ENCODE measurements at regions not wholly inside any gene's neighbourhood (a gene's known extent, or its start where the extent isn't known, plus 50 kb on each side); places are given as distances from the start of the nearest gene placed in this dataset.
"Not testable (repeated sequence)": the region's sequence is repeated elsewhere in the genome, so short reads cannot be mapped to it uniquely, and the experiment has no call there.

DNA sequence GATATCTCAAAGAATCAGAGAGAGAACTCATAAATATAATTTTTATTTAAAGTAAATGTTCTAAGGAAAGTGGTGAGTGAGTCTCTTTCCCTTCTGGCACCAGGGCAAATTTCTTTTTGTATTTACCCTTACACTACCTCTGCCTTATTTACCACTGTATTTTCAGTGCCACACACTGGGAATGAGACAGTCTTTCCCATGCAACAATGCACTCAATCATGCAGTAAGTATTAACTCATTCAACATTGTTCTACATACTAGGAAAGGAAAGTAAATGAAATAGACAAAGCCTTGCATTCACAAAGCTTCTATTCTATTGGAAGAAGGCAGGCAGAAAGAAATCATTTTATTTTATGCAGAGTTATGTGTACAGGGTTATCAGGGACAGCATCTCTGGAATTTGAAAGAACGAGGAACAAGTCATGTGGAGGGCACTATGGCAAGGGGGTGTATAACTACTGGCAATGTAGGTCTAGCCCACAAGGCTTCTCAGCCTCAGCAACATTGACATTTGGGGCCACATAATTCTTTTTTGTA lies 129.8 kb upstream of the PRDX6 start:
- FAIRE-seq = no peak

DNA sequence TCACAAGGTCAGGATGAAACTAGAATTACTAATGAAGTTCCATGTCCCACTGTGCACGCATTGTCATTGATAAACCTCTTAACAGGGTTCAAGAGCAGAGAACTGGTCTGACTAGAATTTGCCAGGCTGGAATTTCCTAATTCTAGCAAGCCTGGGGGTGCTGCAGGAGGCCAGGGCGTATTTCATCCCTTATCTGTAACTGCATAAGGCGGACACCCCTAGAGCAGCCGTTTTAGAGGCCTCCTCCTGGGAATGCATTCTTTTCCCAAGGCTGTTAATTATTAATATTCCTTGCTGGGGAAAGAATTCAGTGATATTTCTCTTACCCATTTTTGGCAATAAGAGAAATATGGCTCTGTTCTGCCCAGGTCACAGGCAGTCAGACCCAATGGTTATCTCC lies 124.5 kb upstream of the PRDX6 start:
- not testable (repeated sequence) for FAIRE-seq

DNA sequence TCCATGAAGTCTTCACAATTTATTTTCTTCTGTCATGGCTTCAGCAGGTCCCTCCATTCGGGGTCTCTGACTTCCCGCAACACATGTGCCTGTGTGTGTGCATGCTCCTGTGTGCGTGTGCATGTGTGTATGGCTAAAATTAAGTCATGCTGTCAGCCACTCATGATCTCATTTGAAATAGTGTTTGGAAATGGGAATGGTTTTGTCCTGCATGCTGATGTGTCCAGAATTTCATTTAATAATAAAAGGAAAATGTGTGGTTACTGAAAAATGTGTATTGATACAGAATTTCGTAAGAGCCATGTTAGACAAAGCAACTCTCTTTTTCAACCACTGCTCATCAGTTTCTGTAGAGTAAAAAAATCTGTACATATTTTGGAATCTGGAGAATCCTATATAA lies 123.8 kb upstream of the PRDX6 start:
- FAIRE-seq = no peak

DNA sequence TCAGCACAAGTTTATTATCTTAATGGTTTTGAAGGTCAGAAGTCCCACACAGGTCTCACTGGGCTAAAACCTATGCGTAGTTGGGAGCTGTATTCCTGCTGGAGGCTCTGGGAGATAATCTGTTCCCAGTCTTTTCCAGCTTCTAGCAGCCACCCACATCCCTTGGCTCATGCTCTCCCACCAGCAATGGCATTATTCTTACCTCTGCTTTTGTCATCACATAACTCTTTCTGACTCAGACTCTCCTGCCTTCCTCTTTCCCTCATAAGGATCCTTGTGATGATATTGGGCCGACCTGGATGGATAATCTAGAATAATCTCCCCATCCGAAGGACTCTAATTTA lies 122.2 kb upstream of the PRDX6 start:
- FAIRE-seq = no peak

DNA sequence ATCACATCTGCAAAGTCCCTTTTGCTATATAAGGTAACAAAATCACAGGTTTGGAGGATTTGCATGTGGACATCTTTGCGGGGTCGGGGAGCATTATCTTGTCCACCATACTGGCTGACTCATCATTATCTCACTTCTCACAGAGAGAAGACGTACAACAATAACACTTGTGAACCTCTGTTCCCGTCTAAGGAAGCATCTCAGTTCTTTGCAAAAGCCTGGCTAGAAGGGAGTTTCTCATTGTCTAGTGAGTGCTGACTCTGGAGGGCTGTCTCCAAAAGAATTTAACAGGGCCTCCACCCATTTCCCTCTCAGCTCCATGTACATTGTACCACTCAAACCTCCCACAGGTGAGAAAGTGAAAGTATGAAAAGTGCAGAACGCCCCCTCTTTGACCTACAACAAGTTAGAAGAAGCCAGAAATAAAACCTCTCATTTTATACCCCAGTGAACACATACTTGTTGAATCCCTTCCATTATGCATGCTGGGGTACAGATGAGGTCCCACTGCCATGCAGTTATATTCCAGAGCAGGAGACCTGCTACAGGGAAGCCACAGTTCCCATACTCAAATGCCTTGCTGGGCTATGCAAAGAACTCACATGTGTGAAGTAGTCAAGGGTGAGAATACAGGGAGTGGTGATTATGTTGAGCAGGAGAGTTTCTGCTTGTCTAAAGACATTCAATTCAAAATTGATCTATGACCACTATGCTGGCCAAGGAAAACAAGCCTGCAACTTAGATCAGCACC lies 121.7 kb upstream of the PRDX6 start:
- FAIRE-seq = no peak

DNA sequence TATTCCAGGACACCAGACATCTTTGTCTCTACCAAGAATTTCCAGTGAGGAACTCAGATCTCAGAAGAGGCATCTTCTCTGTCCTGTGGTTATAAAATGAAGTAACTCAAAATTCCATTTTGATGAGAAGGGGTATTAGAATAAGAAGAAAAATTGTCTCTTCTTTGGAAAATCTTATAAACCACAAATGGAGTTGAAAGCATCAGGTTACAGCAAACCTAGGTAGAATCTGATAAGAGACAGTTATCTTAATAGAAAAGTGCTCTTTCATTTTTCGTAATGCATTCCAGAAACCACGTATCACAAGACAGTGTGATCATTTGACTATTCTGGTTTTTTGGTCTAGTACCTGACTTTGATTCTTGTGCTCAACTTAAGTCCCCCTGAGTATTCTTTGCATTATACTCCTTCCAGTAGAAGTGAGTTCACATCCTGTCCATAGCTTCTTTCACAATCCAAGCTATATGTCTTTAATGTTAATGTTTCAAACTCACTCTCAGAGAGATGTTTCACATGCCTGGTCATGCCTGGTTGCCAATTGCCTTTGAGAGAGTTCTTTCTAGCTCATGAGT lies 120.9 kb upstream of the PRDX6 start:
- FAIRE-seq = no peak

DNA sequence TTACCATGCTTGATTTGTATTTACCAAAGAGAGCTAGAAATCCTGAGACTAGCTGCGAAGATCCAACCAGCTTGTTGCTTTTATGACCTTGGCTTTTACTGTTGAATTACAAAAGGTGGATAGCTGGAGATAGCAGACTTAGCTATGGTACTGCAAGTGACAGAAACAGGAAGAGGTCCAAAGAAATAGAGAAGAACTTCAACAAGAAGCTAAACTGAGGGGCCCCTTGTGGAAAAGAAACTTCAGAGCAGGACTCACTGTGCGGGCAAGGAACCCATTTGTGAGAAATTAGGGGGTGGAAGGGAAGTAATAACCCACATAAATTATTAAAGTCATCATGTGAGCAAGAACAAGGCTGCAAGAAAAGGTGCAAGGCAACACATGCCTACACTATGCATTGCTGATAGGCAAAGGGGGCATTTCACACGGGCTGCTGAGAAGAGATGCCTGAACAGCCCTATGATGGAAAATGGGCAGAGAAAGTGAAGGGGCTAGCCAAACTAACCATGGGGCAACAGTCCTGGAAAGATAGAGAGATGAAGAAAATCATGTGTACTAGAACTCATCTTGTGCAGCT lies 116.6 kb upstream of the PRDX6 start:
- FAIRE-seq = no peak

DNA sequence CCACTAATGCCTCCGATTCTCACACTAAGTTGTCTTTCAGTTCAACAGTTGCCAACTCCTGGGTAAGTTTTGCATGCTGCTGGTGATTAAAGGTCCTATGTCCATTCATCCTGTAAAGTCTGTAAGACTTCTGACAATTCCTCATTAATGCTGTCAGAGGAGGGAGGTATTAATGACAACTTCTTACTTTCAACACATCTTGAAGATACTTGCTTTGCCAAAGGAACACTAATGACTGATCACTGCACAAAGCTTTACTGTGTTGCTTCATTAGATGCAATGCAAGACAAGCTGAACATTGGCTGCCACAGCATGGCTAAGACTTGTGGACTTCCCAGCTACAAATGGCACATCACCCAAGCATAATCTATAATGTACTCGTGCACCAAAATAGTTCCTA lies 114.6 kb upstream of the PRDX6 start:
- FAIRE-seq = no peak

DNA sequence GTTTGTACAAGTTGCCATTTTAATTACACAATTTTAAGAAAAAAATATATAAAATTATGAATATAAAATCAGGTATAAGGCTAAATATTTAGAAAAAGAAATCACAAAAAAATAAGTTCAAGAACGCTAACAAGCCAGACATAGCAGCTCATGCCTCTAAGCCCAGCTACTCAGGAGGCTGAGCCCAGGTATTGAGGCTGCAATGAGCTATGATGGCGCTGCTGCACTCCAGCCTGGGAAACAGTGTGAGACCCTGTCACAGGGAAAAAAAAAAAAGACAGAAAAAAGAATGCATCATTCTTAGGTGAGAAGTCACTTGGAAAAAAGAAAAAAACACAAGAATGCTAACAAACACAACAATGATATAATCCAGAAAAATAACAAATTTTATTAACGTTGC lies 112.3 kb upstream of the PRDX6 start:
- no peak for FAIRE-seq

DNA sequence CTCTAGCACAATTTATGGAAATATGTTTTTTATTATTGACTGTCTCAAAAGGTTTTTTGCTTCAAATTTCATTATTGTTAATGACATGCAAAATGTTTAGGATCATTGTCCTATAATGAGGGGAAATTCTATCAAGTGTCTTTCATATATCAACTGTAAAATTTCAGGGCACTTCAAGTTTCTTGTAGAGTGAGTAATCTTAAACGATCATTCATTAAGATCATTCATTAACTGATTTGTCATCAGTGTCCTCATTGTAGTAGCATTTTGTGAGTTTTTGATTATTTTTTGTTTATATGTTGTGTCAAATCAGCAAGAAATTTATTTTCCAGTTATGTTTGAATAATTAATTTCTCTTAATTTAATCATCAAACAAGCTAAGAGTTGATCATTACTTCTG lies 111.8 kb upstream of the PRDX6 start:
- no peak for FAIRE-seq

DNA sequence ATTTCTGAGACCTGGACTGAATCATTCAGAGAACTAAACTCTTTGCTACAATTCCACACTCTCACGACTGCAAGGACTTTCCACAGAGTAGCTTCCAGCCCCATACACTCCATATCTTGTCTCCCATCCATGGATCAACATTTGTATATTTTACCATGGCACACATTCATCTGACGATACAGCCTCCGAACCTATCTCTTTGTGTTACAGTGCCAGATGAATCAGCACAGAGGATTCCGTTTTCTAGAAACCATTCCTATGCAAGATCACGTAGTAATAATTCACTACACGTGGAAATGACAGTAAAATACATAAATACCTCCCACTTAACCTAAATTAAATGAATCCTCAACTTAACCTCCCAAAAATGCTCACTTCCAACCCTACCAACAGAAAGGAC lies 110.0 kb upstream of the PRDX6 start:
- FAIRE-seq = no peak

DNA sequence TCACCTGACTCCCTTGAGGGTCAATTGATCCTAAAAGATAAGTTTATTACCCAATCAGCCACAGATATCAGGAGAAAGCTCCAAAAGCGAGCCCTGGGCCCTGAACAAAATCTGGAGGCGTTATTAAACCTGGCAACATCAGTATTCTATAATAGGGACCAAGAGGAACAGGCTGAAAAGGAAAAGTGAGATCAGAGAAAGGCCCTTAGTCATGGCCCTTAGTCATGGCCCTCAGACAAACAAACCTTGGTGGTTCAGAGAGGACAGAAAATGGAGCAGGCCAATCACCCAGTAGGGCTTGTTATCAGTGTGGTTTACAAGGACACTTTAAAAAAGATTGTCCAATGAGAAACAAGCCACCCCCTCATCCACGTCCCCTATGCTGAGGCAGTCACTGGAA lies 106.5 kb upstream of the PRDX6 start:
- not testable (repeated sequence) for FAIRE-seq

DNA sequence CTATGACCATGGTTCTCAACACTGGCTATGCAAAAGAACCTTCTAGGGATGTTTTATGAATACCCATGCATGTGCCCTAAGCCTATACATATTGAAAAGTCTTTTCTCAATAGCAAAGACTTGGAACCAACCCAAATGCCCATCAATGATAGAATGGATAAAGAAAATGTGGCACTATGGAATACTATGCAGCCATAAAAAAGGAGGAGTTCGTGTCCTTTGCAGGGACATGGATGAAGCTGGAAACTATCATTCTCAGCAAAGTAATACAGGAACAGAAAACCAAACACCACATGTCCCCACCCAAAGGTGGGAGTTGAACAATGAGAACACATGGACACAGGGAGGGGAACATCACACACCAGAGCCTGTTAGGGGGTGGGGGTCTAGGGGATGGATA lies 101.1 kb upstream of the PRDX6 start:
- not testable (repeated sequence) for FAIRE-seq

DNA sequence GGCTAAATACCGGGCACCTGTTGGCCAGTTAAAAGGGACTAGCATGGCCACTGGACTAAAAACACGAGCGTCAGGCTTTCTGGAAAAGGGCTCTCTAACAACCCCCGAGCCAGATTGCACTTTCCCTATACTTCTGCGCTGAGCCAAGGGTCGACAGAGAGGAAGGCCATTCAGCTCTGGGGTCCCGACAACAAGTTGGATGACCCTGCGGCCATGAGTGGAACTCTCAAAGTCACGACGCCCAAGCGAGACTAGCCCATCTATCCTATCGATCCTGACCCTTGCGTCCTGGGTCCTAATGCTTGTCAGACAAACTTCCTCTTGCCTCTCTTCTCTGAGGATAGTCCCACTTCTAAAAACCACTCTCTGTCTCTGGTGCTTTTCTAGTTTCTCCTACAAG lies 99.9 kb upstream of the PRDX6 start:
- no peak for FAIRE-seq

DNA sequence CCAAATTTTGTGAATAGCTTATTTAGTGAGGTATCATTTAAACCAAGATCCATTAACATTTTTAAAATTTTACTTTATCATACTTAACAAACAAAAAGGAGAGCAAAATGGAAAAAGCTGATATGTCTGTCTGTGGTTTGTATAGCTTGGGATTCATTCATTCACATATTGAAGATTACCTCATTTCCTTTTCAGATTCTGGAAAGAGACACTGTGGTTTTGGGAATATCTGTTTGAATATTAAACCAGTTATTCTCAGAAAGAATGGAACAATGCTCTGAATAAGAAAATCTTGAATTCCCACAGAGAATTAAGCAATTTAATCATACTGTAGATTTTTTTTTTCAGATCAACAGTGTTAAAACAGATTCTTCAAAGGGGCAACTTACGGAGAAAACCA lies 93.8 kb upstream of the PRDX6 start:
- no peak for FAIRE-seq

DNA sequence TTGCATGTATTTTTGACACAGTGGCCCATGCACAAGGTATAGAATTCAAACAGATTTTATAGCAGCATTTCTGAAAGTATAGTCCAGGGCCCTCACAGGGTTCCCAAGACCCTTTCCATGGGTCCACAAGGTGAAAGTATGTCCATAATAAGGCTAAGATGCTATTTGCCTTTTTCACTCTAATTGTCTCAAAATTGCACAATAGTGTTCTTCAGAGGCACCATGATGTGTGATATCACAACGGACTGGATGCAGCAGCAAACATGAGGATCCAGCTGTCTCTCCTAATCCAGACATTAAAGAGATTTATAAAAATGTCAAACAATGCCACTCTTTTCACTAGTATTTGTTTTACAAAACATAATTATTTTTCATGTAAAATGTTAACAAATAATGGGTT lies 88.8 kb upstream of the PRDX6 start:
- FAIRE-seq = no peak

DNA sequence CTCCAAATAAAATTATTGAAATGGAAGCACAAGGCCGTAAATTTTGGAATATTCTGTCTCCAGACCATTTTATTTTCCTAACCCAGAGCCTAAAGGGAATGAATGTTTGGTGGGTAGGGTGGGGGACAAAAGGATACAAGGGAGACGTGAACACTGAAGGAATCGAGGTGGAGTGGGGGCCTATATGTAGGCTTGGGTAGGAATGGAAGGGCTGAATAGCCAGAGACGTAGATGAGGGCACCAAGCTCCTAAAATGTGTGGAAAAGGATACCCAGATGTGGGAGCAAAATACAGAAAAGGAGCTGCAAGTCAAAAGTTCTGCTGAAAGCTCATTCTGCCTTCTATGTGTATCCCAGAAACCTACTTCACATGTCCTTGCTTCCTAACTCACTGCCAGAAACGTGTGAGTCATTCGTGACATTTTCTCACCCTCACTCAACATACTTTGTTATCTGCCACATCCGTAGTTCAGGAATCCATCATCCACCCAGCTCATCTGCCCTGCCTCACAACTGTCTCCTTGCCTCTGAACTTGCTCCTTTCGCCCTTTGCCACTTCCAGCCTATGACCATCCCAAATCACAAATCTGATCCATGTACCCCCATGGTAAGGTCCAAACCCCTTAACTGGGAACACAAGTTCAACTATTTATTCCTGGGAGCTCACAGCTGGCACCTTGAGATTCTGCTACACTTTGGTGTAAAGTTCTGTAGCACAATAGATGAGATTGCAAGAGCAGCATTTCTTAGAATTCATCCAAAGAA lies 84.1 kb upstream of the PRDX6 start:
- FAIRE-seq = no peak

DNA sequence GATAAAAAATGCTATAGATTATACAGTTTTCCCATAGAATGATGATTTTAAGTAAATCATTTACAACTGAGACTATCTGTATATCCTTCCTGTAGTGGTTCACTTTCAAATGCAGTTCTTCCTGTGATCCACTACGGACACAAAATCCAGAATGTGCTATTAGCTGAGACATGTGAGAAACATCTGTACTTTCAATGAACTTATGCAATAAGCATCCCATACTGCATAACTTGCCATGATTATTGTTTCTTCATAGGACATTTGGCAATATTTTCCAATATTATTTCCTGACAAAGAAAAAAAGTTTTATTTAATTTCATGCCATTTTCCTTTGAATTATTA lies 83.5 kb upstream of the PRDX6 start:
- no peak for FAIRE-seq

DNA sequence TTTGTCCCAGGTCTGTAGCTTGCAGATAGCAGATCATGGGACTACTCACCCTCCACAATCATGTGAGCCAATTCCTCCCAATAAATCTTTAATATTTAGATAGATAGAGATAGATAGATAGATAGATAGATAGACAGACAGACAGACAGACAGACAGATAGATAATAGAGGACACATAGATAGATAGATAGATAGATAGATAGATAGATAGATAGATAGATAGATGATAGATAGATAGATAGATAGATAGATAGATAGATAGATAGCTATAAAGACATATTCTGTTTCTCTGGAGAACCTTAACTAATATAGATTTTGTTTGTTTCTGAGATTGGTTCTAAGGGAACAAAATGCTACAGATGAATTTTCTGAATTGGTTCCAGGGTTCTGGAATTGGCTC lies 82.3 kb upstream of the PRDX6 start:
- FAIRE-seq = not testable (repeated sequence)

DNA sequence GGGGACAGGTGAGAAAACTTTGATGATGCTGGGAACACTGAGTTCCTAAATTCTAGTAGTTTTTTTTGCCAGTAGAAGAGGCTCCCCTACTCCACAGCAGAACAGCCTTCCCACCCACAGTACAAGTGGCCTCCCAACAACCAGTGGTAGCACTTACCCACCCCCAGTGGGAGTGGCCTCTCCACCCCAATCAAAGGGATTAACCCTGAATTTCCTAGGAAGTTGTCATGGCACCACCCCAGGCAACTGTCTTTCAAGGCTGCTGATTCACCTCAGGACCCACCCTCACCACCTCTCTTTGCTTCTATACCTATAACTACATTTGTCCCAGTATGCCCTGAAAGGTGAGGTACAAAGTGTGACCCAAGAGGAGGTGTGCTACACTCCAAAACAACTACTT lies 81.4 kb upstream of the PRDX6 start:
- no peak for FAIRE-seq

DNA sequence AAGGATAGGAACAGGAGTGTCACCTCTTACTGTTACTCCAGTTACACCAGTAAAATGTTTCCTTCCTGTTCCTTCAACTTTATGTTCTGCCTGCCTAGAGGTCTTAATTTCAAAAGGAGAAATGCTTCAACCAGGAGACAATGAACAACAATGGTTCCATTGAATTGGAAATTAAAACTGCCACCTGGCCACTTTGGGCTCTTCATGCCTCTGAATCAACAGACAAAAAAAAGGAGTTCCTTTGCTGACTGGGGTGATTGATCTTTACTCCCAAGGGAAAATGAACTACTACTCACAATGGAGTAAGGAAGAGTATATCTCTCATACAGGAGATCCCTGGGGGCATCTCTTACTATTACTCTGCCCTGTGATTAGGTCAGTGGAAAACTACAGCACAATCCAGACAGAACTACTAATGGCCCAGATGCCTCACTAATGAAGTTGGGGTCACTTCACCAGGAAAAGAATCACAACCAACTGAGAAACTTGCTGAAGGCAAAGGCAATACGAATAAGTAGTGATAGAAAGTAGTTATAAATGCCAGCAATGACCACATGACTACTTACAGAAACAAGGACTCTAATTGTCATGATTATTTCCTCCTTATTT lies 76.6 kb upstream of the PRDX6 start:
- FAIRE-seq = no peak

DNA sequence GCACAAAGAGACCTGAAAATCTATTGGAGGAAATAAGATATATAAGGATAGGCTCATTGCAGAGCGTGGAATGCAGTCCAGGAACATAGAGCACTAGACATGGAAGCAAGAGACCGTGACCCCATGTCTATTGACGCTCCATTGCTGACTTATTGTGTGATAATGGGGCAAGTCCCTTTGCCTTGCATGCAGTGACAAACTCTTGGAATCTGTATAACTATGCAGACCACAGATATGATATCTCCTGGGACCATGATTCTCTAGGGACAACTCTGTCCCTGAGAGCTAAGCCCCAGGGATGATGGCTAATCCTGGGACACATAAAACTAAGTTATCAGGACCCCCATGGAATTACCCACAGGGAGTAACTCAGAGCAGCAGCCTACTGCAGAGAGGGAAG lies 73.1 kb upstream of the PRDX6 start:
- no peak for FAIRE-seq

DNA sequence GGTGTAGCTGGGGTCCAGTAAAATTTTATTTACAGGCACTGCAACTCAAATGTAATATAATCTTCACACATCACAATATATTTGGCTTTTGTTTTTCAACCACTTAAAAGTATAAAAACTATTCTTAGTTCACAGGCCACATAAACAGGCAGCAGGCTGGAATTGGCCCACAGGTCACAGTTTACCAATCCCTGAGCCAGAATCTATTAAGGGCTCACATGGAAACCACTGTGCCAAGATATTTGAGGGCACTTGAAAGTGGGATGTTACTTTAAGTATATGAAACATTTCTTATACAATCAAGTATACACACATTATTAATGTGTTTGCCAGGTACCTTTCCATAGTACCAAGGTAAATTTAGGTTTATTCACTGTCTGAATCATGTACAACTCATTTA lies 71.9 kb upstream of the PRDX6 start:
- no peak for FAIRE-seq

DNA sequence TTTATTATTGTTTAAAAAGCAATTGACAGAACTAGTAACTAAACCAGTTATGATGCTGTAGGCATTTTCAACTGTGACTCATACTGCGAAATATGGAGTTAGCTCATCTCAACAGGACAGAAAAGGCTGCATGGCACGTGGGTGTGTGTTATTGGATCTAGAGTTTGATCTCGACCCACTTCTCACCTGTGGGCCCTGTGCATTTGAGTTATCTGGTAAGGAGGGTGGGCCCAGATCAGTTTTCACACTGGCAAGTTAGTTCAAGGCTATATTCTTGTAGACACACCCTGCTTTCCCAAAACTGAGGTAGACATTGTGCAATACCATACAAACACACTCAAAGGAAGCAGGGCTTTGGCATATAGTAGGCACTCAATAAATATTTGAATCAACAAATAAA lies 71.3 kb upstream of the PRDX6 start:
- FAIRE-seq = no peak
